Renal cortical epithelial cell (primary cell): ENCODE measurements at regions not wholly inside any gene's neighbourhood (a gene's known extent, or its start where the extent isn't known, plus 50 kb on each side); places are given as distances from the start of the nearest gene placed in this dataset.
"Not testable (repeated sequence)": the region's sequence is repeated elsewhere in the genome, so short reads cannot be mapped to it uniquely, and the experiment has no call there.

Source experiments
- DNase-seq: peaks from one replicate; pipeline ENCODE4 v3.0.0-alpha.2; 2011; ENCODE audit warnings: low read depth

DNA sequence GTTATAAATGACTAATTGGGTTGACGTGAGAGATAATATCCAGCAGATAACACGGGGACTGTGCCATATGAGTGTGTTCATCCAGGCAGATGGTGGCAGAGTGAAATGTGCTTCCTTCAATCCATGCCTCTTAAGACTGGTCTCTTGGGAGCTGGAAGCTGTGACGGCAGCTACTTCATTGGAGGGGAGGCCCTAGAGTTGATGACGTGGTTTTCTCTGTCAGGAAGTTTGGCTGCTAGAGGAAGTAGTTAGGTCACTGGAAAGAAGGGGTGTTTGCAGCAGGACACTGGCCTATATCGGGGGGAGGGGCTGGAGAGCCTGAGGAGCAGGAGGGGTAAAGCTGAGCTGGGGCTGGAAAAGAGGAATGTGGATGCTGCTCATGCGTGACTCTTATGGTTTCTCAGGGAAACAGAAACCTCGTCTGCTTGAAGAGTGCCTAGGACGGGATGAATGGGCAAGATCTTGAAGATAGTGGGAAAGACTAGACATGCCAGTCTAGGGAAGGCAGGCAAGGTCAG lies 3051.6 kb downstream of the RPIA start:
- DNase-seq, result not testable (repeated sequence)

DNA sequence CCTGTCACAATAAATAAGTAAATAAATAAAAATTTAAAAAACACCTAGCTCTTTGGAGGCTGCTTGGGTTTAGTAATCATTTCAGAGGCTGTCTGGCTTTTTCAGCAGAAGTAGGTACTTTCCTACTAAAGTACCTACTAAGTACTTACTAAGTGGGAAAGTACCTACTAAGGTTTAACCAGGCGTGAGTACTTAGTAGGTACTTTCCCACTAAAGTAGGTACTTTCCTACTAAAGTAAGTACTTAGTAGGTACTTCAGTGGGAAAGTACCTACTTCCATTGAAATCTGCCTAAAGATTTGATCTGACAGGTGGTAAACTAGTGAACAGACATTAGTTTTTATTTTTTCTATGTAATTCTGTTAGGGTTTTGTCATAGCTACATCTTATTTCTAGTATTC lies 3052.4 kb downstream of the RPIA start:
- not testable (repeated sequence) for DNase-seq

DNA sequence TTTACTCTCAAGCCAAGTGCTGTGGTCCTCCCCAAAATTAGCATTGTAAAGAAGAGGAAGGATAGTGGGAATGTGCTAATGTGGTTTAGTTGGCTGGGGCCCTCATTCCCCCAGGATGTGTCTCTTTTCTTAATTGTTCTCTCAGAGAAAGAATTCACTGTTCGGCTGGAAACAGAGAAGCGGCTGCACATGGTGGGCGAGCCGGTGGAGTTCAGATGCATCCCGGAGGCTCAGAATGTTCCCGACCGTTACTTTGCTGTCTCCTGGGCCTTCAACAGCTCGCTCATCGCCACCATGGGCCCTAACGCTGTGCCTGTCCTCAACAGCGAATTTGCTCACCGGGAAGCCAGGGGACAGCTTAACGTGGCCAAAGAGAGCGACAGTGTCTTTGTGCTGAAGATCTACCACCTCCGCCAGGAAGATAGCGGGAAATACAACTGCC lies 3053.2 kb downstream of the RPIA start:
- DNase-seq, result not testable (repeated sequence)

DNA sequence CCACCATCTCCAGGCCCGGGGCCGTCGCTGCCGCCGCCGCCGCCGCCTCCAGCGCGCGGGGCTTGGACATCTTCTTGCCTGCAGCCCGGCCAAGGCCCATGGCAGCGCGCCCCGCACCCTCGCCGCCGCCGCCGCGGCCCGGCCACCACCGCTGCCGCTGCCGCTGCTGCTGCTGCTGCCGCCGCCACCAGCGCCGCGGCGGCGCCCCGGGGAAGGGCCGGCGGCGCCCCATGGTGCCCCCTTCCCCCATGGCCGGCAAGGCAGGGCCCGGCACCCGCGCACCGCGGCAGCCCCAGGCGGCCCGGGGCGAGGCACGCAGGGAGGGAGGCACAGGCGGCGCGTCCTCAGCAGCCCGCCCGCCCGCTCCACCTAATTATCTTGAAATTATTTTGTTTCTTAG lies 3057.4 kb downstream of the RPIA start:
- no peak for DNase-seq

GRCh38 chr2:91749665-91750064 lies 3058.2 kb downstream of the RPIA start:
- DNase-seq, result not testable (repeated sequence)

DNA sequence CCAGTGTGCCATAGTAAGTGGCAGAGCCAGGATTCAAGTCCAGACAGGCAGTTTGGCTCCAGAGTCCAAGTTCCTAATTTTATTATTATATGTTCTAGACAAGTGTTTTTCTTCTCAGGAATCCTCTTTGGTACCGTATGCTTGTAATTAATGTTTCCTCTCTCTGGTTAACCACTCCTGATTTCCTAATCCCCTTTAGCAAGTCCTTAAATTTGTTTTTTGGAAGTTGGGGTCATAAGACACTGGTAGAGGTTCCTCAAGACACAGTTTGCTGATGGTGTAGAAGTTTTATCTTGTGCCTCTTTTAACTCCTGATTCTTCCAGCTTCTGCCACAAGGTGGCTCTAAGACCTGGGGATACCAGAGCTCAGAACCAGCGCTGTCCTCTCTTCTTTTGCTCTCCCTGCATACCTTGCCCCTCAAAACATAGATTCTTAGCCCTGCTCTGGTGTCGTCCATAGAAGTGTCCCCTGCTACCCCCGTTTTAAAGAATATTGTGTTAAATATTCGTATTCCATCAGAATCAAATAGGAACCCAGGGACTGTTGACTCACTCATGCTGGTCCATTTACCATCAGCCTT lies 3068.0 kb downstream of the RPIA start:
- not testable (repeated sequence) for DNase-seq

DNA sequence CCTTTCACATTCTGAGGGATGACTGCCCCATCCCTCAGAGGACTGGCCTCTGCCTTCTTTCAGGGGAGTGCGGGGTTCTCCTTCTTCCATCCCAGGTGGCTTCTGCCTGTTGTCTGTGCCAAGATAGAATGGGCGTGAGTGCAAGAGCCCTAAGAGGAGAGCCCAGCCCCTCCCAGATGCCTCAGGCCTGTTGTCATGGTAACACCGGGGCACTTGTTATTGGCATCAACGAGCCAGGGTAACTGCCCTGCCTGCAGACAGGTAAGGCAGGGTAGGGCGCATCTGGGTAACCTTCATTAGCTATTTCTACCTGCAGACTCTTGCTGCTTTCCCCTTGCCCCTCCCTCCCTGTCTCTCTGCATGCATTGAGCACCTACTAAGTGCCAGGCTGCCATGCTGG lies 3069.2 kb downstream of the RPIA start:
- DNase-seq, result not testable (repeated sequence)

GRCh38 chr2:91762312-91762711 lies 3070.8 kb downstream of the RPIA start:
- DNase-seq, result not testable (repeated sequence)

DNA sequence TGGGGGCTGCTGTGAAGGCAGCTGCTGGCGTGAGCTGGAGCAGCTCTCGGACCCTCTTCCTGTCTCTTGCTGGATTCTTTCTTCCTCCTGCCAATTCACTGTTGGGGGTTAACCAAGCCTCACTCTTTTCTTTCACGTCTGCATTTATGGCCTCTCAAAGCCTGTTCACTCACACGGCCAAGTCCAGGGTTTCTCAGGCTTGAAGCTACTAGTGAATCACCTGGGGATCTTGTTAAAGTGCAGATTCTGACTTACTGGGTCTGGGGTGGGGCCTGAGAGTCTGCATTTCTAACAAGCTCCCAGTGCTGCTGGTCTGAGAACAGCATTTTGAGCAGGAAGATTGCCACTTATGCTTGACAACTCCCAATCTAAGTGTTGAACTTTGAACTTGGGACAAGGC lies 3072.2 kb downstream of the RPIA start:
- peak; percentile 26 for DNase-seq

DNA sequence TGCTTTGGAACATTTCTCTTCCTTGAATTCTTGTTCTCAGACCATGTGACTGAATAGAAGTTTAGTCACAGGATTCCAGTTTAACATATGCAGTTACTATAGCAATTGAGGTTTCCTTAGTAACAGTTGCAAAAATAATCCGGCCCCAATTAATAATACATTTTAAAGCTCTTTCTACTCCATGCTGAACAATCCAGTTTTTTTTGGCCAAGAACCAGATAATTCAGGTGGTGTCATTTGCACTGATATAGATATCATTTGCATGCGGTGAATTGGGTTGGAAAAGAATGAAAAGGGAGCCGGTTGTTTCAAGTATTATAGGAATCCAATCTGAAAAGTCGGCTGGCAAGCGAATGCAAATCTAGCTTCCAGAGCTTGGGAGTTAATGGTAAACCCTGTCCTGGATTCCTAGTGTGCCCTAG lies 3073.1 kb downstream of the RPIA start:
- DNase-seq, result peak; percentile 64

GRCh38 chr2:91765018-91765754 lies 3073.7 kb downstream of the RPIA start:
- peak; percentile 13 for DNase-seq

- peak; percentile 90 for DNase-seq
Measured at GRCh38 chr2:91766349-91767048, 3075.0 kb downstream of the RPIA start.

- DNase-seq, result not testable (repeated sequence)
Measured at GRCh38 chr2:91768301-91768700, 3076.8 kb downstream of the RPIA start.

DNA sequence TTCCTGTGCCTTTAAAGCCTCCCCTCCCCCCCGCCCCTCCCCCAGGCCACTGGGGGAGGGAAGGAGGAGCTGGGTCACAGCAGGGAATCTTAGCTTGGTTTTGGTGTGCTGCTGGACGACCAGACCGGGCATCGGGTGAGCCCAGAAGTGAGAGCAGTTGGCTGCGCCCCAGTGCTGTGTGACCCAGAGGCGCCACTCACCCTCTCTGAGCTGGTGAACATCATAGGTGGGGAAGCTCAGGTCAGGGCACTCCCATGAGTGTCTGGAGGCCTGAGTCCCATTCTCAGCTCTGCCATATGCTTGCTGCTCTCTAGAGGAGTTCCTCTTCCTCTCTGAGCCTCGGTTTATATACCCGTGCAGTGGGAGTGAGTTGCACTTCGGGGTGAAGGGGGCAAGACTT lies 3077.5 kb downstream of the RPIA start:
- not testable (repeated sequence) for DNase-seq

DNA sequence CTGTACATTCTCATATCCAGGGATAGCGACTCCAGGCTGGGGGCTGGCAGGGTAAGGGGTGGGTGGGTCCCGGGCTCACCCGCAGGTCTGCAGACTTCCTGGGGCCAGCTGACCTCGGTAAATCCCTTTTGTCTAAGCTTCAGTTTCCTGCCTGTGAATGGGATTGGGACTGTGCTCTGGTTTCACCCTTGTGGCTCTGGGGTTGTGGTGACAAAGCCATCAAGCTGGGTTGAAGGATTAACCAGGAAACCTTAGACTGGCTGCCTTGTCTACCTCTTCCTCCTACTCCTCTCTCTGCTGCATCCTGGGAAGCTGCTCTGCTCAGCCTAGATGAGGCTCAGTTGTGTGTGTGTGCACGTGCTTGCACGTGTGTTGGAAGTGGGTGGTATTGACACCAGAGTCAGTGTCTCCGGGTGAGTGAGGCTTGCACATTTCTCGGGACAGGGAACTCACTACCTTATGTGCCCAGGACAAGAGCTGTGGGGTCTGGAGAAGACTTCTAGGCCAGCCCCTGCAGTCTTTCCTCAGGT lies 3078.6 kb downstream of the RPIA start:
- peak; percentile 7 for DNase-seq

DNA sequence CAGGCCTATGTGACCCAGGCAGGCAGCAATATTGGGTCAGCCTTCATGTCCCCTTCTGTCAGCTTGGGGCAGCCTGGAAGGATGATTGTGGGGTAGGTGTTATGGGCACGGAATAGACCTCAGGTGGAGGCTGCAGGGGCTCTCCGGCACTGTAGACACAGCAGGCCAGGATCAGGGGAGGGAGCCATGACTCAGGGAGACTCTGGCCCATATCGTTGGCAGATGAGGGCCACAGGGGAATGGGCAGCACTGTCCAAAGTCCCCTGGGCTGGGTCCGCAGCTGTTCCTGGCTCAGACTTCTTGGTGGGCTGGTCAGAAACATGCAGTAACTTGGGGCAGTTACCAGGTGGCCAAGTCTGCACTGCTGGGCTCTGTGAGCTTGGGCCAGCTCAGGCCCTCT lies 3080.1 kb downstream of the RPIA start:
- not testable (repeated sequence) for DNase-seq

DNA sequence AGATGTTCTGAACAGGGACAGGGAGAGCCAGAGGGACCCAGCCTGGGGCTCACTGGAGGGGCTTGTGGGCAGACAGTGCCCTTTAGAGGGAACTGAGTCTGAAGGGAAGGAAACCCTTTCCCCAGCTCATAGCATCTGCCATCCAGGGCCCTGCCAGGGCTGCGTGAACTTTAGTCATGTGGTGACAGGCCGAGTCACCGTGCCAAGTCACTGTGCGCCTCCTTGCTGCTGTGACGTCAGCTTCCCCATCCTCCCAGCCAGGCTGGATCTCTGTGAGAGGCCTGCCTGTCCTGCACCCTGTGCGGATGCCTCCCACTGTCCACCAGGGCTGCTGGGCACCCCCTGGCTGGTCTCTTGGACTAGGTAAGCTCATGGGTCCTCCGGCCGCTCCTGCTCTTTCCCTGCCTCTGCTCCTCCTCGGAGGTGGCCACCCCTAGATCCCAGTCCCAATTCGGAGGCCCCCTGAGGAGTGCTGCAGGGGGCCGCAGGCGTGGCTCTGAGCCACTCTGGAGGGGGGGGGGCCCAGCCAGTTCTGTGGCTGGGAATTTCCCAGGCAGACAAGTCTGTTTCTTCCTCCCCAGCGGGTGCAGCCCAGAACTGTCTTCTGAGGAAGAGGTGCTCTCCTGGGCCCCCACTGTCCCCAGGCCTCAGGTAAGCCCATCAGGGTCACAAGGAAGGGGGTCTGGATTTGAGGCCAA lies 3080.9 kb downstream of the RPIA start:
- not testable (repeated sequence) for DNase-seq

DNA sequence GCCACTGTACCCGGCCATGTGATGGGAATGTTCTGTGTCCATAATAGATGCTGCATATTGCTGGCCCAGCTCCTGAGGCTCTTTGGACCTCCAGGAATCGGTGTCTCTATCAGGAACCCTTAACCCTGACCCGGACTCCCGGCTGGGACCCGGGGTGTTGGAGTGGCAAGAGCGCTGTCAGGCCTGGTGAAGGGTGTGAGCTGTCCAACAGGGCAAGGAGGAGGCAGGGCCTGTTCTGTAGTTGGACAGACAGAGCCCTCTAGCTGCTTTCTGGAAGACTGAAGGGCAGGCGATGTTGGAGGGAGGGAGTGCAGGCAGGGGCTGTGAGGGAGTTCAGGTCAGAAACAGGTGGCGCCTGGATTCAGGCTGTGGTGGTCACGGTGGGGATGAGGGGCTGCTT lies 3082.3 kb downstream of the RPIA start:
- DNase-seq, result peak; percentile 11

GRCh38 chr2:91775193-91775592 lies 3083.7 kb downstream of the RPIA start:
- not testable (repeated sequence) for DNase-seq

GRCh38 chr2:91780324-91780723 lies 3088.9 kb downstream of the RPIA start:
- not testable (repeated sequence) for DNase-seq

- DNase-seq, result not testable (repeated sequence)
Measured at GRCh38 chr2:91809391-91809790, 3061.8 kb upstream of the TEKT4 start.
